ENCODE measurements at regions not wholly inside any gene's neighbourhood (a gene's known extent, or its start where the extent isn't known, plus 50 kb on each side); places are given as distances from the start of the nearest gene placed in this dataset.
"Not testable (repeated sequence)": the region's sequence is repeated elsewhere in the genome, so short reads cannot be mapped to it uniquely, and the experiment has no call there.

DNA sequence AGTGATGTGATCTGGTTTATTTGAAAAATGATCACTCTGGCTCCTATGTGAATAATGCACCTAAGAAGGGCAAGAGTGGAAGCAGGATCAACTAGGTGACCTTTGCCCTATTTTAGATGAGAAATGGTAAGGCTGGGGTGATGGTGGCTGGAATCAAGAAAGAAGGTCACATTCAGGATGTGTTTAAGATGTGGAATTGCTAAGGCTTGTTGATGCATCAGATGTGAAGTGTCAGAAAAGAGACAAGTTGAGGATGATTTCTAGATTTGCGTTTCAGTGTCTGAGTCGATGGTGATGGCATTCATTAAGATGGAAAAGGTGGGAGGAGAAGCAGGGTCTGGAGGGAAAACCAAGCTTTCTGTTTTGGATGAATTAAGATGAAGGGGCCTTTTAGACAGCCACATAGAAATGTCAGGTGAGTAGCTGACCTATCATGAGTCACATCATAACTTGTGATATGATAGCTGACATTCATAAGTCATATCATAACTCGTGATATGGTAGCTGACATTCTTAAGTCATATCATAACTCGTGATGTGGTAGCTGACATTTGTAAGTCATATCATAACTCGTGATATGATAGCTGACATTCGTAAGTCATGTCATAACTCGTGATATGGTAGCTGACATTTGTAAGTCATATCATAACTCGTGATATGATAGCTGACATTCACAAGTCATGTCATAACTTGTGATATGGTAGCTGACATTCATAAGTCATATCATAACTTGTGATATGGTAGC lies 101.2 kb upstream of the SEC11C start:
- Mint-ChIP-seq H3K27me3 (no peaks in the 10 kb centered on the region), H3K27ac (peak overlapping the region; percentile 48), H3K4me1 (peaks cover 6% of the 10 kb centered on the region), H3K36me3 (no peaks in the 10 kb centered on the region), H3K9me3 (ENCODE audit: low read depth) (peaks cover 7% of the 10 kb centered on the region), H3K4me3 (no peak overlapping the region)
- ATAC-seq: no peak
- CTCF ChIA-PET: interaction anchor here (1.0 kb wide), 1 partner anchor 18 kb away, joined by 3 read pairs; no protein-coding TSS in a partner anchor
- DNase-seq: no peak

DNA sequence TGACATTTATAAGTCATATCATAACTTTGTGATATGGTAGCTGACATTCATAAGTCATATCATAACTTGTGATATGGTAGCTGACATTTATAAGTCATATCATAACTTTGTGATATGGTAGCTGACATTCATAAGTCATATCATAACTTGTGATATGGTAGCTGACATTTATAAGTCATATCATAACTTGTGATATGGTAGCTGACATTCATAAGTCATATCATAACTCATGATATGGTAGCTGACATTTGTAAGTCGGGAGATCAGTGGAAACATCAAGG lies 100.7 kb upstream of the SEC11C start:
- not testable (repeated sequence) for DNase-seq; H3K36me3 Mint-ChIP-seq; H3K9me3 Mint-ChIP-seq (ENCODE audit: low read depth); H3K4me1 Mint-ChIP-seq; H3K27ac Mint-ChIP-seq; H3K27me3 Mint-ChIP-seq; H3K4me3 Mint-ChIP-seq; ATAC-seq
- CTCF ChIA-PET: interaction anchor here (1.0 kb wide), 1 partner anchor 18 kb away, joined by 3 read pairs; no protein-coding TSS in a partner anchor

DNA sequence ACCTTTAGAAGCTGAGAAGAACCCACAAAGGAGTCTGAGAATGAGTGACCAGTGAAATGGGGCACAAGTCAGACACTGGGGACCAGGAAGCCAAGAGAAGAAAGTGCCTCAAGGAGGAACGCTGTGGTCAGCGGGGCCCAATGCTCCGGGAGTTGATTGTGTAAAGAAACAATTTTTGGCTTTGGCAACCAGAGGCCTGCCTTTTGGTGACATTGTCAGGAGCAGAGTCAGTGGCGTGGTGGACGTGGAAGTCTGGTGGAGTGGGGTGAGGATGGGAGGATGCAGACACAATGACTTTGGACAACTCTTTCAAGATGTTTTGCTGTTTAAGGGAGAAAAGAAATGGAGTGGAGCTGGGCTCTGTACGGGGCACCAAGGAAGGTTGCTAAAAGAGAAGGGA lies 100.2 kb upstream of the SEC11C start:
- Mint-ChIP-seq H3K27ac (no peak overlapping the region), H3K4me3 (no peak overlapping the region), H3K4me1 (peaks cover 6% of the 10 kb centered on the region), H3K9me3 (ENCODE audit: low read depth) (peaks cover 7% of the 10 kb centered on the region), H3K36me3 (no peaks in the 10 kb centered on the region), H3K27me3 (no peaks in the 10 kb centered on the region)
- DNase-seq: no peak
- no peak for ATAC-seq
- CTCF ChIA-PET: interaction anchor here (1.0 kb wide), 1 partner anchor 17 kb away, joined by 3 read pairs; no protein-coding TSS in a partner anchor

DNA sequence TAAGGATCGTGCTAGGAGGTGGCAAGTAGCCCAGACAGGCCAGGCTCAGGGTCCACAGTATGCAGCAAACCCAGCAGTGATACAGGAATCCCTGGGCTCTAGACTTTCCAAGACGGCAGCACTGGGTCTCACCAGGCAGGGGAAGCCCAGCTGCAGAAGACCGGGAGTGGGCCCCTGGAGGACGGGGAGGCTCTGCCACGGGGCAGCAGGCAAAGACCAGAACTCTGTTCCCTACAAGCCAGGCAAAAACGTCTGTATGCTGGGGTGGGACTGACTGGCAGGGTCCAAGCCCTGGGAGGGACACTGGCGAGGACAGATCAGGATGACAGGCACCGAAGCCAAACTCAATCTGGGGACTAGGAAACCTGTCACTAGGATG lies 98.9 kb upstream of the SEC11C start:
- Mint-ChIP-seq H3K36me3 (no peaks in the 10 kb centered on the region), H3K9me3 (ENCODE audit: low read depth) (peaks cover 7% of the 10 kb centered on the region), H3K4me3 (no peak overlapping the region), H3K27ac (no peak overlapping the region), H3K27me3 (no peaks in the 10 kb centered on the region), H3K4me1 (peaks cover 6% of the 10 kb centered on the region)
- DNase-seq (no peak), ATAC-seq (no peak)
- CTCF ChIA-PET: no interaction called here

DNA sequence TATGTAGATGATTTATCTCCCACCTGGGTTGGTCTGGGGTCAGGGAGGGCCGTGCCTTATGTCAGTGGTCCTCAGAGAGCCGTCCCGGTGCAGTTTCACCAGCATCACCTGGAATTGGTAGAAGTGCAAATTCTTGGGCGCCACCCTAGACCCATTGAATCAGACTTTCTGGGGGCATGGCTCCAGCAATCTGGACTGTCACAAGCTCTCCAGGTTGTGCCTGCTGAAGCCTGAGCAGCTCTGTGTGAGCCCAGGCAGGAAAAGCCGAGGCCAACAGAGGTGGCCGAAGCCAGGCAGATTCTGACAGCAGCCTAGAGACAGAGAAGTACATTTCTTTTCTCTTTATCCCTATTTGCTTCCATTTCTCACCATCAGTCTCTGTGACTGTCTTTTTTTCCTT lies 98.4 kb upstream of the SEC11C start:
- Mint-ChIP-seq H3K9me3 (ENCODE audit: low read depth) (peaks cover 7% of the 10 kb centered on the region), H3K4me1 (peaks cover 6% of the 10 kb centered on the region), H3K27ac (no peak overlapping the region), H3K36me3 (no peaks in the 10 kb centered on the region), H3K27me3 (no peaks in the 10 kb centered on the region), H3K4me3 (no peak overlapping the region)
- ATAC-seq (no peak), DNase-seq (no peak)
- CTCF ChIA-PET: no interaction called here

DNA sequence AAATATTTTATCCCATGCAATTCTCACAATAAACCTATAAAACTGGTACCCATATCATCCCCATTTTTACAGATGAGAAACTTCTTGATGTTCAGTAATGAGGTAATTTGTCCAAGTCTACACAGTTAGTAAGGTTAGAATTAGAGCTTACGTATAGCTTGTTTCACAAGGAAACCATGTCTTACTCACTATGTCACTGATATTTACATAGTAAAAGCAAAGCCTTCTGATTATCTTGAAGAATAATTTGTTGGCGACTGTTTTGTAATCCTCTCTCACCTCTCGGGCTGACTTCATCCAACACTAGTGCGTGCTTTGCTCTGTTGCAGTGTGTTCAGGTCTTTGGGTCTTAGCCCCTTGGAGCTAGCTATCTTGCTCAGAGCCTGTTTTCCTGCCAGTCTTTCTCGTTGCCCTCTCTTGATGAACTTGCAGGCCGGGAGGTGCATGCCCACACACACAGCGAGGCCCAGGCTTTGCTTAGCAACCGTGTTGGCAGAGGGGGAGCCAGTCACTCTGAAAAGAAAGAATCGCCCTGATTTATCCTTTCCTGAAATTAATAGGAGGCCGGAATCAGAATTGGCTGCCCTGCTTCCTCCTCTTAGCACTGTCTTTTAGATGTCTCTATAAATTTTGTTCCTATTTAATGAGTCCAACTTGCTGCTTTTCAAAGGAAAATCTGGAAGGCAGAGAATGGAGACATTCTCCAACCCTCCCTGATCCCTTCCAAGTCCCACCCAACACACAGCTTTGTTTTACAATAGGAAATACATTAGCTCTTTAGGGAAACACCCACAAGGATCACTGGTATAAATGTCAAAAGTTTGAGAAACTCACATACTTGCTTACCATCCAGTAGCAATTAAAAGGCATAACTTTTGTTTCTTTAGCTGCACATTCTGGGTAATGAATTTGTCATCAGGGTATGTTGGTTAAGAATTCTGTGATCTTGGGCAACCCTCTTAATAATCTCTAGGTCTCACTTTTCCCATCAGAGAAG lies 97.6 kb upstream of the SEC11C start:
- ATAC-seq: no peak
- Mint-ChIP-seq H3K4me1 (peaks cover 6% of the 10 kb centered on the region), H3K27me3 (peaks cover under 1% of the 10 kb centered on the region), H3K4me3 (no peak overlapping the region), H3K36me3 (no peaks in the 10 kb centered on the region), H3K9me3 (ENCODE audit: low read depth) (peaks cover 7% of the 10 kb centered on the region), H3K27ac (no peak overlapping the region)
- no peak for DNase-seq
- CTCF ChIA-PET: no interaction called here

DNA sequence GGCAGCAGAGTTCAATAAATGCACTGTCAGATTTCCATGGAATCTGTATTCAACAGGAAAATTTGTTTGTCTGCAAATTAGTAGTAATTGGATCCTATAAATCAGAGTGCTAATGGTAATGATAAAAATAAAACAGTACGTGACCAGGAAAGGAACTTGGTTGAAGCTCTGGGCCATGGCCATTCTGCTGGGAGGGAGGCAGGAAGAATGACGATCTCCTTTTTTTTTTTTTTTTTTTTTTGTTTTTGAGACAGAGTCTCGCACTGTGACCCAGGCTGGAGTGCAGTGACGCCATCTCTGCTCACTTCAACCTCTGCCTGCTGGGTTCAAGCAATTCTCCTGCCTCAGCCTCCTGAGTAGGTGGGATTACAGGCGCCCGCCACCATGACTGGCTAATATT lies 94.8 kb upstream of the SEC11C start:
- Mint-ChIP-seq H3K27me3 (peaks cover 8% of the 10 kb centered on the region), H3K4me1 (no peaks in the 10 kb centered on the region), H3K36me3 (no peaks in the 10 kb centered on the region), H3K4me3 (no peak overlapping the region), H3K27ac (no peak overlapping the region), H3K9me3 (ENCODE audit: low read depth) (no peaks in the 10 kb centered on the region)
- no peak for DNase-seq
- CTCF ChIA-PET: no interaction called here
- no peak for ATAC-seq

DNA sequence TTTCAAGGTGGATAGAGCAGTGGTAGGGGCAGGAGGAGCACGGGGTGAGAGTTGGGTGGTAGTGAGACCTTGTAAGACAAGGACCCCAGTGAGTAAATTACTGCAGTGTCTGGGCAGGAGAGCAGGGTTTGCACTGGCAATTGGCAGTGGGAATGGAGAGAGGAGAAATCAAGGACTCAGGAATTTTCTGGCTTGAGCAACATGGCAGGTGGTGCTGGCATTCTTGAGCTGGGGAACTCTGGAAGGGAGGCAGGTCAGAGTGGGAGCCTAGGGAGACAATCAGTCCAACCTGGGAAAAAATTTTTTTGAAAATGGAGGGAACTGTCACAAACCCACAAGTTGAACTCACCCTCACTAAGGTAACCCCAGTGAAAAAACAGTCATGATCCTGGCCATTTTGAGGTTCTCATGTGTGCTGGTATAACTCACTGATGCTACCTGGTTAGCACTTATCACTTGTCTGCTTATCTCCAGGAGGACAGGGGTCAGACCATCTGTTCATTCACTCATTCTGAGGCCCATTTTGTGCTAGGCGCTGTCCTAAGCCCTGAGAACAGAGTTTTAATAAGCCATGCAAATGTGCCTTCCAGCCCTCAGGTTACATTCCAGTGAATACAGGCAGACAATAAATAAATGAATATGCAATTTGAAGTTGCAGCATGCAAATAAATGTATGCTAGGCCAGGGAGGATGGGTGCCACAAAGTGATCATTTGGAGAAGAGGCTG lies 92.2 kb upstream of the SEC11C start:
- no peaks in the 10 kb centered on the region for H3K36me3 Mint-ChIP-seq
- DNase-seq (no peak), ATAC-seq (no peak)
- H3K27ac Mint-ChIP-seq: no peak overlapping the region
- CTCF ChIA-PET: no interaction called here
- peaks cover 8% of the 10 kb centered on the region for H3K27me3 Mint-ChIP-seq
- no peaks in the 10 kb centered on the region for H3K4me1 Mint-ChIP-seq
- no peak overlapping the region for H3K4me3 Mint-ChIP-seq
- no peaks in the 10 kb centered on the region for H3K9me3 Mint-ChIP-seq (ENCODE audit: low read depth)

DNA sequence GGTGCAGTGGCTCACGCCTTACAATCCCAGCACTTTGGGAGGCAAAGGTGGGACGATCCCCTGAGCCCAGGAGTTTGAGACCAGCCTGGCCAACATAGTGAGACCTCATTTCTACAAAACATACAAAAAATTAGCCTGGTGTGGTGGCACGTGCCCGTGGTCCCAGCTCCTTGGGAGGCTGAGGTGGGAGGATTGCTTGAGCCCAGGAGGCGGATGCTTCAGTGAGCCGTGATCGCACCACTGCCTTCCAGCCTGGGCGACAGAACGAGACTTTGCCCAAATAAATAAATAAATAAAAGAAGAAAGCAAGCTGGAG lies 91.7 kb upstream of the SEC11C start:
- no peak for DNase-seq
- H3K4me1 Mint-ChIP-seq: no peaks in the 10 kb centered on the region
- H3K4me3 Mint-ChIP-seq: no peak overlapping the region
- H3K27ac Mint-ChIP-seq: no peak overlapping the region
- H3K27me3 Mint-ChIP-seq: peaks cover 9% of the 10 kb centered on the region
- CTCF ChIA-PET: no interaction called here
- no peaks in the 10 kb centered on the region for H3K36me3 Mint-ChIP-seq
- no peaks in the 10 kb centered on the region for H3K9me3 Mint-ChIP-seq (ENCODE audit: low read depth)
- ATAC-seq: no peak

DNA sequence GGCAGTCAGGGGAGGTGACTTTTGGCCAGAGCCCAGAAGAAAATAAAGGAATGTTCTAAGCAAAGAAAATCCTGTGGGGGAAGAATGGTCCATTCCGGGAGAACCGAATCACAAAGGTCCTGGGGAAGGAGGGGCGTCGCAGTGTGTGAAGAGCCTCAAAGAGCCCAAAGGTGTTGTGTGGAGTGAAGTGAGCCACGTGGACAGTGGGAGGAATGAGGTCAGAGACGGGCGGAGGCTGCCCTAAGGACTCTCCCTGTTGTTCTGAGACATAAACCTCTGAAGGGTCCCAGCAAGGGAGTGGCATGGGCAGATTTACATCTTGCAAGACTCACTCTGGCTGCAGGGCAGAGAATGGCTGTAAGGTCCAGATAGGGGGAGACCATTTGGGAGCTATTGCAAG lies 91.3 kb upstream of the SEC11C start:
- Mint-ChIP-seq H3K9me3 (ENCODE audit: low read depth) (no peaks in the 10 kb centered on the region), H3K27ac (no peak overlapping the region), H3K4me1 (no peaks in the 10 kb centered on the region), H3K4me3 (no peak overlapping the region), H3K27me3 (peaks cover 10% of the 10 kb centered on the region), H3K36me3 (no peaks in the 10 kb centered on the region)
- CTCF ChIA-PET: interaction anchor here (0.6 kb wide), 1 partner anchor 260 kb away, joined by 3 read pairs; no protein-coding TSS in a partner anchor
- DNase-seq (no peak), ATAC-seq (no peak)

DNA sequence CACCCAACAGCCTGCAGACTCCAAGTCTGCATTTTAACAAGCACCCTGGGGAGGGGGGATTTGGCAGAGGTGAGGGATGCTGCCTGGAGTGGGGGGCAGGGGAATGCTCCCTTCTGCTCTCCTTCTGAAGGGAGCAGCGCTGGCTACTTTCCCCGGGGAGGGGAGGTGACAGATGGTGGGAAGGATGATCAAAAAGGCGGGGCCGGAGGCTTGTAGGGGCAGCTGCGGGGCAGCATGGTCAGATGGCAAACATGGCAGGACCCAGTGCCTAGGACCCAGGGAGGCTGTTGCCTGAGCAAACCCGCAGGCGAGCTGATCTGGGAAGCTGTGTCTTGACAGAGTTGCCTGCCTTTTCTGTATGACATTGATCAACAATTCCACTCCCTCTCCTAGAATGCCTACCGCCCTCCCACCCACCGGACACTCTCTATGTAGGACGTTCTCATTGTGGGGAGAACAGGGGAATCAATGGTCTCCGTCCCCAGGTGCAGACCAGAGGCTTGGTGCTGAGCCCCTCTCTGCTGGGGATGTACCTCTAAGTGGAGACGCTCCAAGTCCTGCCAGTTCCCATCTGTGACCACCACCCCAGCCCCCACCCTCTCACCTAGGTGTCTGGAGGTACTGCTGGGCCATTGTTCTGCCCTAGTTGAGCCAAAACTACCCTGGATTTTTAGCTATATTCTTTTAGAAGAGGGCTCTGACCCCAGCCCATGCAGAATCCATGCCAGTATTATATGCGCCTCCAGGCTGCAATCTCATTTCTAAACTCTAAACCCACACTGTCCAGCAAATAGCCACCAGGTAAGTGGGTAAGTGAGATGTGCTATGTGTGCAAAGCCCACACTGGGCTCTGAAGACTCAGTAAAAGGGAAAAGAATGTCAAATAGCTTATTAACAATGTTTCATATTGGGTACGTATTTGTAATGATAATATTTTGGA lies 89.7 kb upstream of the SEC11C start:
- H3K4me1 Mint-ChIP-seq: no peaks in the 10 kb centered on the region
- H3K27me3 Mint-ChIP-seq: peaks cover 10% of the 10 kb centered on the region
- no peaks in the 10 kb centered on the region for H3K9me3 Mint-ChIP-seq (ENCODE audit: low read depth)
- ATAC-seq: no peak
- CTCF ChIA-PET: interaction anchor here (0.9 kb wide), 1 partner anchor 286 kb away, joined by 4 read pairs; no protein-coding TSS in a partner anchor
- no peak overlapping the region for H3K4me3 Mint-ChIP-seq
- no peak for DNase-seq
- H3K27ac Mint-ChIP-seq: no peak overlapping the region
- no peaks in the 10 kb centered on the region for H3K36me3 Mint-ChIP-seq

DNA sequence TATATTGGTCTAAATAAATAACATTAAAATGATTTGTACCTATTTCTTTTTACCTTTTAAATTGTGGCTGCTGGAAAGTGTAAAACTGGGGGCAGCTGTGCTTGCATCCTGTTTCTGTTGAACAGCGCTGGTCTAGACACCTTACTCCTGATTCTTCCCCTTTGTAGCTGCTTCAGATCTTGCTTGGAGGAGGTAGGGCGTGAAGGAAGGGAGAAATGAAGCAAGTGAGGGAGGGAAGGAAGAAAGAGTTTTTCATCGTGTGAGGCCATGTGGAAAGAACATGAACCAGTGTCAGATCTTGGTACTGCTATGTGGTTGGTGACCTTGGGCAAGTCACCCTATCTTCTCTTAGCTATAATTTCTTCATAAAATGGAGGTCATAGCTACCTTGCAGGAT lies 89.0 kb upstream of the SEC11C start:
- Mint-ChIP-seq H3K4me1 (no peaks in the 10 kb centered on the region), H3K27me3 (peaks cover 10% of the 10 kb centered on the region), H3K4me3 (no peak overlapping the region), H3K9me3 (ENCODE audit: low read depth) (no peaks in the 10 kb centered on the region), H3K27ac (no peak overlapping the region), H3K36me3 (no peaks in the 10 kb centered on the region)
- no peak for DNase-seq
- CTCF ChIA-PET: interaction anchor here (0.9 kb wide), 1 partner anchor 287 kb away, joined by 4 read pairs; no protein-coding TSS in a partner anchor
- ATAC-seq: no peak

All from activated CD8-positive, alpha-beta memory T cell treated with anti-CD3 and anti-CD28 coated beads, Interleukin-2, amount 10 ng/mL, durations not matched to agents 7 days and 5 days (primary cell).